ENCODE measurements at regions not wholly inside any gene's neighbourhood (a gene's known extent, or its start where the extent isn't known, plus 50 kb on each side); places are given as distances from the start of the nearest gene placed in this dataset.

DNA sequence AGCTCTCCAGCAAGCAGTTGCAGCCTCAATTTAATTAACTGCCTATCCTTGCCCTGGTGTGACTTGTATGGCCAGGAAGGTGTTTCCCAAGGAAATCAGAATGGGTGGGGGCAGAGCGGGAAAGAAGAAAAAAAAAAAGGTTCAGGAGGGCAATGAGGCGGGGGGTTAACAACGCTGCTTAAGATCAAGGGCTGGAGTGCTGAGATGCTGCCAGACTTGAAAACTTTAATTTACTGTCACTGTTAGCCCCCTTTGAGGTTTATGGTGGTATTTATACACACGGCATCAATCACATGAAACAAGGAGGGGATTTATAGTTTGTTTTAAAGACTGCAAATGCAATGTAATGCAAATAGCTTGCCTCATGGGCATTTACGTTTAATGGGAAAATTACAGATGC is 319.4 kb upstream of the NR2F2 start:
- TF ChIP-seq, protein P1, sequence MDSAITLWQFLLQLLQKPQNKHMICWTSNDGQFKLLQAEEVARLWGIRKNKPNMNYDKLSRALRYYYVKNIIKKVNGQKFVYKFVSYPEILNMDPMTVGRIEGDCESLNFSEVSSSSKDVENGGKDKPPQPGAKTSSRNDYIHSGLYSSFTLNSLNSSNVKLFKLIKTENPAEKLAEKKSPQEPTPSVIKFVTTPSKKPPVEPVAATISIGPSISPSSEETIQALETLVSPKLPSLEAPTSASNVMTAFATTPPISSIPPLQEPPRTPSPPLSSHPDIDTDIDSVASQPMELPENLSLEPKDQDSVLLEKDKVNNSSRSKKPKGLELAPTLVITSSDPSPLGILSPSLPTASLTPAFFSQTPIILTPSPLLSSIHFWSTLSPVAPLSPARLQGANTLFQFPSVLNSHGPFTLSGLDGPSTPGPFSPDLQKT (CRISPR knock-in tag; IDR thresholded peaks at IDR 0.05; ENCODE audit: borderline replicate concordance) = no peak
- TF ChIP-seq SMARCC2 (IDR thresholded peaks at IDR 0.05) (no peak), ZNF704 (CRISPR knock-in tag; IDR thresholded peaks at IDR 0.05; ENCODE audit: borderline replicate concordance) (no peak), PRPF4 (IDR thresholded peaks at IDR 0.05; ENCODE audit: low read depth, low read length, poor library complexity, severe bottlenecking) (no peak), EZH2 (conservative IDR thresholded peaks at IDR 0.05; ENCODE audit: low read depth, low read length) (no peak), MED13 (CRISPR knock-in tag; IDR thresholded peaks at IDR 0.05) (no peak), KDM3A (CRISPR knock-in tag; IDR thresholded peaks at IDR 0.05; ENCODE audit: low read depth) (no peak), GFI1 (CRISPR knock-in tag; IDR thresholded peaks at IDR 0.05; ENCODE audit: borderline replicate concordance) (no peak), ARNT (IDR thresholded peaks at IDR 0.05) (no peak), ZNF367 (CRISPR knock-in tag; IDR thresholded peaks at IDR 0.05; ENCODE audit: borderline replicate concordance) (no peak), CBX1 (IDR thresholded peaks at IDR 0.05; ENCODE audit: low read depth) (no peak), RARG (CRISPR knock-in tag; IDR thresholded peaks at IDR 0.05; ENCODE audit: low read depth) (no peak)
- TF ChIP-seq, protein P2, sequence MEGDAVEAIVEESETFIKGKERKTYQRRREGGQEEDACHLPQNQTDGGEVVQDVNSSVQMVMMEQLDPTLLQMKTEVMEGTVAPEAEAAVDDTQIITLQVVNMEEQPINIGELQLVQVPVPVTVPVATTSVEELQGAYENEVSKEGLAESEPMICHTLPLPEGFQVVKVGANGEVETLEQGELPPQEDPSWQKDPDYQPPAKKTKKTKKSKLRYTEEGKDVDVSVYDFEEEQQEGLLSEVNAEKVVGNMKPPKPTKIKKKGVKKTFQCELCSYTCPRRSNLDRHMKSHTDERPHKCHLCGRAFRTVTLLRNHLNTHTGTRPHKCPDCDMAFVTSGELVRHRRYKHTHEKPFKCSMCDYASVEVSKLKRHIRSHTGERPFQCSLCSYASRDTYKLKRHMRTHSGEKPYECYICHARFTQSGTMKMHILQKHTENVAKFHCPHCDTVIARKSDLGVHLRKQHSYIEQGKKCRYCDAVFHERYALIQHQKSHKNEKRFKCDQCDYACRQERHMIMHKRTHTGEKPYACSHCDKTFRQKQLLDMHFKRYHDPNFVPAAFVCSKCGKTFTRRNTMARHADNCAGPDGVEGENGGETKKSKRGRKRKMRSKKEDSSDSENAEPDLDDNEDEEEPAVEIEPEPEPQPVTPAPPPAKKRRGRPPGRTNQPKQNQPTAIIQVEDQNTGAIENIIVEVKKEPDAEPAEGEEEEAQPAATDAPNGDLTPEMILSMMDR (CRISPR knock-in tag; IDR thresholded peaks at IDR 0.05) = no peak
- TF ChIP-seq, protein P3, sequence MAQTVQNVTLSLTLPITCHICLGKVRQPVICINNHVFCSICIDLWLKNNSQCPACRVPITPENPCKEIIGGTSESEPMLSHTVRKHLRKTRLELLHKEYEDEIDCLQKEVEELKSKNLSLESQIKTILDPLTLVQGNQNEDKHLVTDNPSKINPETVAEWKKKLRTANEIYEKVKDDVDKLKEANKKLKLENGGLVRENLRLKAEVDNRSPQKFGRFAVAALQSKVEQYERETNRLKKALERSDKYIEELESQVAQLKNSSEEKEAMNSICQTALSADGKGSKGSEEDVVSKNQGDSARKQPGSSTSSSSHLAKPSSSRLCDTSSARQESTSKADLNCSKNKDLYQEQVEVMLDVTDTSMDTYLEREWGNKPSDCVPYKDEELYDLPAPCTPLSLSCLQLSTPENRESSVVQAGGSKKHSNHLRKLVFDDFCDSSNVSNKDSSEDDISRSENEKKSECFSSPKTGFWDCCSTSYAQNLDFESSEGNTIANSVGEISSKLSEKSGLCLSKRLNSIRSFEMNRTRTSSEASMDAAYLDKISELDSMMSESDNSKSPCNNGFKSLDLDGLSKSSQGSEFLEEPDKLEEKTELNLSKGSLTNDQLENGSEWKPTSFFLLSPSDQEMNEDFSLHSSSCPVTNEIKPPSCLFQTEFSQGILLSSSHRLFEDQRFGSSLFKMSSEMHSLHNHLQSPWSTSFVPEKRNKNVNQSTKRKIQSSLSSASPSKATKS (CRISPR knock-in tag; IDR thresholded peaks at IDR 0.05) = no peak
